K562 (cell line): ENCODE measurements at regions not wholly inside any gene's neighbourhood (a gene's known extent, or its start where the extent isn't known, plus 50 kb on each side); places are given as distances from the start of the nearest gene placed in this dataset.
"Not testable (repeated sequence)": the region's sequence is repeated elsewhere in the genome, so short reads cannot be mapped to it uniquely, and the experiment has no call there.

Experiments
- ATAC-seq: fragments of 200-7000 bp; cut with Tn5 transposase; 3 replicates; pipeline ENCODE4 v1.9.1; 2020; ENCODE audit warnings: moderate library complexity
- BruUV-seq: library from RNA; stranded (reverse); fragments of 400-500 nt; replicated peaks from 2 replicates; lab custom pipeline; 2021; lab: Mats Ljungman, UMichigan
- CTCF ChIA-PET: fragments of 300-600 bp; formaldehyde crosslinking; extraction: SDS; loops from one replicate; lab custom pipeline; 2021; ENCODE audit warnings: low intra/inter-chr PET ratio; lab: Yijun Ruan, JAX
- POLR2A ChIA-PET: fragments of 300-600, 350-650 bp; sonication (Branson Sonifier 250); formaldehyde crosslinking; extraction: SDS; loops from one replicate; lab custom pipeline; 2021; ENCODE audit warnings: antibody characterized with exemption, inconsistent platforms; lab: Yijun Ruan, JAX
- DNase-seq, 4 experiments: peaks; one replicate each; pipeline versions ENCODE4 v3.0.0 to v3.0.0-alpha.2; 2011 to 2018; ENCODE audit warnings: low spot score in 3 of 4, mixed read lengths in 3 of 4; ENCODE audit errors: extremely low read depth in 1 of 4
- FAIRE-seq: peaks from 2 replicates; lab custom pipeline; 2011; peaks lifted over from hg19 to GRCh38; lab: Jason Lieb, UNC
- H2AFZ ChIP-seq: 2 replicates; pipeline ENCODE4 v1.6.0; 2011; ENCODE audit warnings: low read depth, low read length, control low read depth, inconsistent platforms
- H3K27ac ChIP-seq: fragments of 200-600 bp; 3 replicates; pipeline ENCODE4 v1.8.0; 2011; ENCODE audit warnings: low read depth, mild to moderate bottlenecking, control low read depth, inconsistent platforms, low read length, moderate library complexity, mixed read lengths; ENCODE audit errors: extremely low read depth
- H3K27me3 ChIP-seq, 2 experiments: fragments of 300-600 bp in 1 of 2; 2 replicates in 1 of 2; 3 replicates in 1 of 2; pipeline versions ENCODE4 v1.6.0 to v1.8.0; 2011; ENCODE audit warnings: inconsistent platforms in 2 of 2, low read length in 2 of 2, mild to moderate bottlenecking in 1 of 2, mixed read lengths in 1 of 2, moderate library complexity in 1 of 2; ENCODE audit not compliant: control insufficient read depth in 2 of 2, insufficient read depth in 2 of 2
- H3K36me3 ChIP-seq: fragments of 300-600 bp; 3 replicates; pipeline ENCODE4 v1.8.0; 2011; ENCODE audit warnings: mild to moderate bottlenecking, low read length, inconsistent platforms; ENCODE audit not compliant: control insufficient read depth, insufficient read depth
- H3K4me1 ChIP-seq, 2 experiments: fragments of 200-600 bp in 1 of 2; replicated peaks in 1 of 2; 2 replicates in 1 of 2; 3 replicates in 1 of 2; pipeline versions ENCODE4 v1.5.1 to v1.8.0; 2011; ENCODE audit warnings: inconsistent platforms in 2 of 2, low read length in 2 of 2, mild to moderate bottlenecking in 1 of 2, mixed read lengths in 1 of 2, moderate library complexity in 1 of 2; ENCODE audit not compliant: control insufficient read depth in 2 of 2, insufficient read depth in 2 of 2
- H3K4me2 ChIP-seq: 2 replicates; pipeline ENCODE4 v1.6.1; 2011; ENCODE audit warnings: low read length, control low read depth, inconsistent platforms, mixed read lengths; ENCODE audit not compliant: insufficient read depth
- H3K4me3 ChIP-seq: fragments of 200-600 bp; sonication (generic), shearing (Covaris generic); 2 replicates; pipeline ENCODE4 v1.5.1; 2016; ENCODE audit warnings: control low read depth, inconsistent platforms
- H3K79me2 ChIP-seq: fragments of 200-600 bp; 3 replicates; pipeline ENCODE4 v1.8.0; 2011; ENCODE audit warnings: low read length, inconsistent platforms; ENCODE audit not compliant: control insufficient read depth, insufficient read depth
- H3K9ac ChIP-seq, 2 experiments: 2 replicates each; pipeline versions ENCODE4 v1.6.0 to v1.6.1; 2011; ENCODE audit warnings: low read depth in 2 of 2, low read length in 2 of 2, control low read depth in 1 of 2, inconsistent platforms in 1 of 2, mild to moderate bottlenecking in 1 of 2, mixed read lengths in 1 of 2; ENCODE audit not compliant: insufficient read depth in 1 of 2
- H3K9me1 ChIP-seq: one replicate; pipeline ENCODE4 v1.6.0; 2011; ENCODE audit warnings: inconsistent platforms, mild to moderate bottlenecking, low read length, moderate library complexity; ENCODE audit not compliant: control insufficient read depth, insufficient read depth
- H3K9me3 ChIP-seq: replicated peaks from 2 replicates; pipeline ENCODE4 v1.5.1; 2011; ENCODE audit warnings: low read depth, low read length, inconsistent platforms; ENCODE audit not compliant: control insufficient read depth, insufficient read depth
- H4K20me1 ChIP-seq: replicated peaks from 2 replicates; pipeline ENCODE4 v1.6.1; 2011; ENCODE audit warnings: low read length, inconsistent platforms, mixed read lengths; ENCODE audit not compliant: control insufficient read depth, insufficient read depth
- ADNP ChIP-seq: fragments of 200-800 bp; sonication (Bioruptor generic); IDR thresholded peaks from 2 replicates; pipeline ENCODE4 v1.6.1; 2016; ENCODE audit warnings: missing genetic modification characterization, missing compliant biosample characterization
- BCOR ChIP-seq: fragments of 450-650 bp; IDR thresholded peaks from 2 replicates; pipeline ENCODE4 v1.6.1; 2016
- BRD9 ChIP-seq: fragments of 450-650 bp; IDR thresholded peaks from 2 replicates; pipeline ENCODE4 v1.6.1; 2018; ENCODE audit warnings: low read depth; ENCODE audit not compliant: partially characterized antibody
- CBX1 ChIP-seq: sonication (generic); IDR thresholded peaks from 2 replicates; pipeline ENCODE4 v1.6.1; 2016; ENCODE audit warnings: antibody characterized with exemption, low read depth, mild to moderate bottlenecking
- HDAC2 ChIP-seq: fragments of 450-650 bp; IDR thresholded peaks from 2 replicates; pipeline ENCODE4 v1.6.1; 2016; ENCODE audit warnings: mild to moderate bottlenecking
- HDGF ChIP-seq: fragments of 450-650 bp; IDR thresholded peaks from 2 replicates; pipeline ENCODE4 v1.6.1; 2016
- KDM1A ChIP-seq, 2 experiments: fragments of 450-650 bp; IDR thresholded peaks; 2 replicates each; pipeline ENCODE4 v1.6.1; 2016; ENCODE audit warnings: mild to moderate bottlenecking in 2 of 2
- RBM25 ChIP-seq: fragments of 200-400 bp; formaldehyde crosslinking; IDR thresholded peaks from 2 replicates; pipeline ENCODE4 v1.6.1; 2018; ENCODE audit warnings: low read length, low read depth, moderate library complexity; ENCODE audit not compliant: severe bottlenecking
- RCOR1 ChIP-seq, 2 experiments: IDR thresholded peaks; 2 replicates each; pipeline ENCODE4 v1.6.1; 2012; ENCODE audit warnings: low read depth in 2 of 2, low read length in 2 of 2, borderline replicate concordance in 1 of 2, improper control_type of control experiment in 1 of 2
- SMARCA5 ChIP-seq: fragments of 450-650 bp; IDR thresholded peaks from 2 replicates; pipeline ENCODE4 v1.6.1; 2016
- ZBTB33 ChIP-seq: sonication (generic); formaldehyde crosslinking; IDR thresholded peaks from 2 replicates; pipeline ENCODE4 v1.8.1; 2023; ENCODE audit warnings: mild to moderate bottlenecking, missing genetic modification reagents
- ZFP36 ChIP-seq: fragments of 150-350 bp; IDR thresholded peaks from 2 replicates; pipeline ENCODE4 v1.6.1; 2018; ENCODE audit warnings: low read length, low read depth; ENCODE audit not compliant: partially characterized antibody
- WGBS: fragments of 100-300 bp; shearing (Covaris generic); methylation state at CpG from one replicate; pipeline ENCODE4 v1.1.6; 2016; ENCODE audit warnings: low coverage, mixed read lengths; ENCODE audit not compliant: insufficient coverage; ENCODE audit errors: missing lambda C conversion rate; 5-methylcytosine and 5-hydroxymethylcytosine counted together
- in situ Hi-C: fragments of 300-500 bp; cut with MboI; formaldehyde crosslinking; loops from 4 replicates; pipeline ENCODE4 v1.15.0; 2018; ENCODE audit warnings: inconsistent platforms, mixed read lengths
- intact Hi-C: fragments of 100-400 bp; cut with micrococcal nuclease; formaldehyde crosslinking; loops from 2 replicates; pipeline ENCODE4 v1.14.2; 2022

GRCh38 chr16:29602683-29603088 lies 60.4 kb upstream of the SPN start:
- Histone ChIP-seq H3K36me3 (peaks cover 42% of the 10 kb centered on the region; the same call in 1 of the 3 replicates), H3K4me1 (peaks cover 9 to 57% of the 10 kb centered on the region in 2 experiments; a peak in 4 of 5 replicates), H4K20me1 (peaks cover 17% of the 10 kb centered on the region; the same call in 1 of the 2 replicates), H3K79me2 (peaks cover 90% of the 10 kb centered on the region)
- ATAC-seq, CTCF ChIA-PET, H3K9ac ChIP-seq, FAIRE-seq, H3K9me3 ChIP-seq, POLR2A ChIA-PET, H2AFZ ChIP-seq, intact Hi-C loops, in situ Hi-C loops, BruUV-seq, H3K4me3 ChIP-seq, H3K9me1 ChIP-seq, H3K27ac ChIP-seq, H3K27me3 ChIP-seq, H3K4me2 ChIP-seq, DNase-seq: not testable (repeated sequence)
- TF ChIP-seq ZFP36 (peak; percentile 68), CBX1 (peak; percentile 44; the same call in 1 of the 2 replicates), RBM25 (peak; percentile 82), KDM1A (IDR thresholded peaks at IDR 0.05) (peak in 1 of 2 experiments; percentile 84), ZBTB33 (peak; percentile 1; the same call in 1 of the 2 replicates), HDGF (0 out of 2 replicates have a peak, but pooled peaks have one; percentile 45), RCOR1 (IDR thresholded peaks at IDR 0.05; ENCODE audit: borderline replicate concordance in 1 of 2, low read depth in 2 of 2, low read length in 2 of 2) (0 out of 4 replicates have a peak, but pooled peaks of 1 of the 2 experiments have one; percentile 5), BCOR (peak; percentile 92), HDAC2 (peak; percentile 70; the same call in 1 of the 2 replicates), ADNP (peak; percentile 40; the same call in 1 of the 2 replicates), SMARCA5 (peak; percentile 92), BRD9 (peak; percentile 64)
- 87% methylated on average over 5 of the region's 6 CpGs for WGBS
